ENCODE measurements at regions not wholly inside any gene's neighbourhood (a gene's known extent, or its start where the extent isn't known, plus 50 kb on each side); places are given as distances from the start of the nearest gene placed in this dataset.

DNA sequence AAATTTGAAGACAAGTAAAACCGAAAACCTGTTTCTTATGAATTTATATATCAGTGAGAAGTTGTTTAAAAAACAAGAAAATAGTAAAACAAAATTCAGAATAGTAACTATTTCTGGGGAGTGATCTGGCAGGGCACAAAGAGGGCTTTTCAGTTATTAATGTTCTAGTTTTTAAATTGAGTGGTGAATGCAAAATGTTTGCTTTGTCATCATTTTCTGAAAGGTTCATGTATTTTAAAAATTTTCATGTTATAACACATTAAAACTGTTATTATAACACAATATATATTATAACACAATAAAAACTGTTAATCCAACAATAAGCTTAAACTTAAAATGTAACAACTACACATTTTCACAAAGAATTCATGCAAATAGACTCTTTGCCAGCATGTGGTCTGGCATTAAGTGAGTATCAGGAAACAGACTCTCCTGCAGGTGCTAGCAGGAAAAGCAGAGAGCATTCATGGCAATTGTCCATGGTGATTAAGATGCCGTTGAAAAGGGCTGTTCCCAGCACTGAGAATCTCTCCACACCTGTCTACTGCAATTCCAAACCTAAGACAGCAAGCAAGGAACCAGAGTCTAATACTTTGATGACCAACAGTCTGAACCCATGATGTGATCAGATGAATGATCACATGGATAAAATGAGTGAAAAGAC lies 204.9 kb downstream of the TBX15 start:
- no peaks in the 10 kb centered on the region for H3K36me3 ChIP-seq (replicated peaks in 1 of 2; ENCODE audit: control insufficient read depth in 1 of 2, insufficient read depth in 2 of 2, low read length in 1 of 2)
- ChIA-PET CTCF (no interaction called here), POLR2A (no interaction called here)
- no peaks in the 10 kb centered on the region for H3K4me1 ChIP-seq (ENCODE audit: control insufficient read depth in 1 of 2, insufficient read depth in 2 of 2, low read depth in 1 of 2, low read length in 1 of 2)
- no peaks in the 10 kb centered on the region for H3F3A ChIP-seq (replicated peaks; ENCODE audit: insufficient read depth)
- no peaks in the 10 kb centered on the region for H4K20me1 ChIP-seq (ENCODE audit: insufficient read depth)
- no peaks in the 10 kb centered on the region for H3K79me2 ChIP-seq (ENCODE audit: insufficient read depth)
- no peak for DNase-seq
- no peaks in the 10 kb centered on the region for H3K27me3 ChIP-seq (ENCODE audit: insufficient read depth)
- H3K9me2 ChIP-seq, result no peaks in the 10 kb centered on the region
- no peak overlapping the region for H3K9ac ChIP-seq
- no peak overlapping the region for H3K4me2 ChIP-seq
- no peak overlapping the region for H3K4me3 ChIP-seq (ENCODE audit: low read depth in 2 of 2, low read length in 1 of 2)
- WGBS (ENCODE audit: low lambda C conversion rate), result 5% methylated on average over 2 of the region's 2 CpGs
- H2AFZ ChIP-seq (ENCODE audit: low read depth), result no peak overlapping the region
- H3K27ac ChIP-seq (ENCODE audit: low read depth in 2 of 2, low read length in 1 of 2), result no peak overlapping the region
- no peak for TF ChIP-seq NRF1 (IDR thresholded peaks at IDR 0.05; ENCODE audit: low read depth, low read length)
- TF ChIP-seq GATA2 (CRISPR knock-in tag; IDR thresholded peaks at IDR 0.05), result no peak
- TF ChIP-seq TCF12 (IDR thresholded peaks at IDR 0.05), result no peak
- no peak for TF ChIP-seq FOXM1 (IDR thresholded peaks at IDR 0.05; ENCODE audit: low read depth)
- TF ChIP-seq FOXJ3 (CRISPR knock-in tag; IDR thresholded peaks at IDR 0.05), result no peak
- no peaks in the 10 kb centered on the region for H3K9me3 ChIP-seq

DNA sequence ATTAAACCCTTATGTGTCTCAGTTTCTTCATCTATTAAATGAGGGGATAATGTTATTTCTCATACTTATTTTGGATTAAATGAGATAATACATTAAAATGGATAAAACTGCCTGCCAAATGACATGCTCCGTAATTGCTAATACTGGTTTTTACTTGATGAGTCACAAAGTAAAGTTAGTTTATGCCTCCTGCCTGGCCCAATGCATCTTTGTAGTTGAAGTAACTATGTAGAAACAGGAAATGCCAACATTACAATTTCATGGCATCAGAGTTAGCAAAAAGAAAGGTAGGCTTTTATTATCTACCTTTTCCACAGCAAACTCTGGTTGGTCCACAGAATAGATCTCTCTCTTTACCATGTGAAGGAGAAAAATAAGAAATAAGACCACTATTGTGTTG lies 214.5 kb downstream of the TBX15 start:
- Histone ChIP-seq H3K27ac (ENCODE audit: low read depth in 2 of 2, low read length in 1 of 2) (no peak overlapping the region), H3K9ac (no peak overlapping the region), H3K27me3 (ENCODE audit: insufficient read depth) (no peaks in the 10 kb centered on the region), H3K4me2 (no peak overlapping the region), H3F3A (replicated peaks; ENCODE audit: insufficient read depth) (no peaks in the 10 kb centered on the region), H3K4me3 (ENCODE audit: low read depth in 2 of 2, low read length in 1 of 2) (no peak overlapping the region), H3K79me2 (ENCODE audit: insufficient read depth) (no peaks in the 10 kb centered on the region), H2AFZ (ENCODE audit: low read depth) (no peak overlapping the region), H3K9me2 (no peaks in the 10 kb centered on the region), H3K9me3 (no peaks in the 10 kb centered on the region), H4K20me1 (ENCODE audit: insufficient read depth) (no peaks in the 10 kb centered on the region), H3K4me1 (ENCODE audit: control insufficient read depth in 1 of 2, insufficient read depth in 2 of 2, low read depth in 1 of 2, low read length in 1 of 2) (no peaks in the 10 kb centered on the region), H3K36me3 (replicated peaks in 1 of 2; ENCODE audit: control insufficient read depth in 1 of 2, insufficient read depth in 2 of 2, low read length in 1 of 2) (no peaks in the 10 kb centered on the region)
- ChIA-PET POLR2A (no interaction called here), CTCF (no interaction called here)
- WGBS (ENCODE audit: low lambda C conversion rate), result 0% methylated on average over 1 of the region's 1 CpG
- no peak for DNase-seq
- TF ChIP-seq RAD21 (IDR thresholded peaks at IDR 0.05; ENCODE audit: low read length) (no peak), EZH2phosphoT487 (IDR thresholded peaks at IDR 0.05; ENCODE audit: borderline replicate concordance, low read depth) (no peak), CHD2 (IDR thresholded peaks at IDR 0.05; ENCODE audit: low read length, partially characterized antibody) (no peak), TEAD4 (IDR thresholded peaks at IDR 0.05; ENCODE audit: borderline replicate concordance, insufficient read depth) (no peak), NFIC (IDR thresholded peaks at IDR 0.05; ENCODE audit: borderline replicate concordance) (no peak), POLR2AphosphoS5 (IDR thresholded peaks at IDR 0.05; ENCODE audit: low read depth, low read length) (no peak), TCF12 (IDR thresholded peaks at IDR 0.05) (no peak), YY1 (IDR thresholded peaks at IDR 0.05; ENCODE audit: low read depth) (no peak), RCOR1 (IDR thresholded peaks at IDR 0.05; ENCODE audit: low read length) (no peak), RFX5 (IDR thresholded peaks at IDR 0.05; ENCODE audit: low read length) (no peak)
- TF ChIP-seq, protein P1, sequence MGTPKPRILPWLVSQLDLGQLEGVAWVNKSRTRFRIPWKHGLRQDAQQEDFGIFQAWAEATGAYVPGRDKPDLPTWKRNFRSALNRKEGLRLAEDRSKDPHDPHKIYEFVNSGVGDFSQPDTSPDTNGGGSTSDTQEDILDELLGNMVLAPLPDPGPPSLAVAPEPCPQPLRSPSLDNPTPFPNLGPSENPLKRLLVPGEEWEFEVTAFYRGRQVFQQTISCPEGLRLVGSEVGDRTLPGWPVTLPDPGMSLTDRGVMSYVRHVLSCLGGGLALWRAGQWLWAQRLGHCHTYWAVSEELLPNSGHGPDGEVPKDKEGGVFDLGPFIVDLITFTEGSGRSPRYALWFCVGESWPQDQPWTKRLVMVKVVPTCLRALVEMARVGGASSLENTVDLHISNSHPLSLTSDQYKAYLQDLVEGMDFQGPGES (IDR thresholded peaks at IDR 0.05; ENCODE audit: low read depth, low read length), result no peak
- TF ChIP-seq, protein P2, sequence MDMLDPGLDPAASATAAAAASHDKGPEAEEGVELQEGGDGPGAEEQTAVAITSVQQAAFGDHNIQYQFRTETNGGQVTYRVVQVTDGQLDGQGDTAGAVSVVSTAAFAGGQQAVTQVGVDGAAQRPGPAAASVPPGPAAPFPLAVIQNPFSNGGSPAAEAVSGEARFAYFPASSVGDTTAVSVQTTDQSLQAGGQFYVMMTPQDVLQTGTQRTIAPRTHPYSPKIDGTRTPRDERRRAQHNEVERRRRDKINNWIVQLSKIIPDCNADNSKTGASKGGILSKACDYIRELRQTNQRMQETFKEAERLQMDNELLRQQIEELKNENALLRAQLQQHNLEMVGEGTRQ (IDR thresholded peaks at IDR 0.05; ENCODE audit: borderline replicate concordance, low read depth, low read length), result no peak
- TF ChIP-seq, protein P3, sequence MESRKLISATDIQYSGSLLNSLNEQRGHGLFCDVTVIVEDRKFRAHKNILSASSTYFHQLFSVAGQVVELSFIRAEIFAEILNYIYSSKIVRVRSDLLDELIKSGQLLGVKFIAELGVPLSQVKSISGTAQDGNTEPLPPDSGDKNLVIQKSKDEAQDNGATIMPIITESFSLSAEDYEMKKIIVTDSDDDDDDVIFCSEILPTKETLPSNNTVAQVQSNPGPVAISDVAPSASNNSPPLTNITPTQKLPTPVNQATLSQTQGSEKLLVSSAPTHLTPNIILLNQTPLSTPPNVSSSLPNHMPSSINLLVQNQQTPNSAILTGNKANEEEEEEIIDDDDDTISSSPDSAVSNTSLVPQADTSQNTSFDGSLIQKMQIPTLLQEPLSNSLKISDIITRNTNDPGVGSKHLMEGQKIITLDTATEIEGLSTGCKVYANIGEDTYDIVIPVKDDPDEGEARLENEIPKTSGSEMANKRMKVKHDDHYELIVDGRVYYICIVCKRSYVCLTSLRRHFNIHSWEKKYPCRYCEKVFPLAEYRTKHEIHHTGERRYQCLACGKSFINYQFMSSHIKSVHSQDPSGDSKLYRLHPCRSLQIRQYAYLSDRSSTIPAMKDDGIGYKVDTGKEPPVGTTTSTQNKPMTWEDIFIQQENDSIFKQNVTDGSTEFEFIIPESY (IDR thresholded peaks at IDR 0.05; ENCODE audit: borderline replicate concordance, low read depth), result no peak
- TF ChIP-seq, protein P4, sequence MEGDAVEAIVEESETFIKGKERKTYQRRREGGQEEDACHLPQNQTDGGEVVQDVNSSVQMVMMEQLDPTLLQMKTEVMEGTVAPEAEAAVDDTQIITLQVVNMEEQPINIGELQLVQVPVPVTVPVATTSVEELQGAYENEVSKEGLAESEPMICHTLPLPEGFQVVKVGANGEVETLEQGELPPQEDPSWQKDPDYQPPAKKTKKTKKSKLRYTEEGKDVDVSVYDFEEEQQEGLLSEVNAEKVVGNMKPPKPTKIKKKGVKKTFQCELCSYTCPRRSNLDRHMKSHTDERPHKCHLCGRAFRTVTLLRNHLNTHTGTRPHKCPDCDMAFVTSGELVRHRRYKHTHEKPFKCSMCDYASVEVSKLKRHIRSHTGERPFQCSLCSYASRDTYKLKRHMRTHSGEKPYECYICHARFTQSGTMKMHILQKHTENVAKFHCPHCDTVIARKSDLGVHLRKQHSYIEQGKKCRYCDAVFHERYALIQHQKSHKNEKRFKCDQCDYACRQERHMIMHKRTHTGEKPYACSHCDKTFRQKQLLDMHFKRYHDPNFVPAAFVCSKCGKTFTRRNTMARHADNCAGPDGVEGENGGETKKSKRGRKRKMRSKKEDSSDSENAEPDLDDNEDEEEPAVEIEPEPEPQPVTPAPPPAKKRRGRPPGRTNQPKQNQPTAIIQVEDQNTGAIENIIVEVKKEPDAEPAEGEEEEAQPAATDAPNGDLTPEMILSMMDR (IDR thresholded peaks at IDR 0.05), result no peak
- TF ChIP-seq, protein P5, sequence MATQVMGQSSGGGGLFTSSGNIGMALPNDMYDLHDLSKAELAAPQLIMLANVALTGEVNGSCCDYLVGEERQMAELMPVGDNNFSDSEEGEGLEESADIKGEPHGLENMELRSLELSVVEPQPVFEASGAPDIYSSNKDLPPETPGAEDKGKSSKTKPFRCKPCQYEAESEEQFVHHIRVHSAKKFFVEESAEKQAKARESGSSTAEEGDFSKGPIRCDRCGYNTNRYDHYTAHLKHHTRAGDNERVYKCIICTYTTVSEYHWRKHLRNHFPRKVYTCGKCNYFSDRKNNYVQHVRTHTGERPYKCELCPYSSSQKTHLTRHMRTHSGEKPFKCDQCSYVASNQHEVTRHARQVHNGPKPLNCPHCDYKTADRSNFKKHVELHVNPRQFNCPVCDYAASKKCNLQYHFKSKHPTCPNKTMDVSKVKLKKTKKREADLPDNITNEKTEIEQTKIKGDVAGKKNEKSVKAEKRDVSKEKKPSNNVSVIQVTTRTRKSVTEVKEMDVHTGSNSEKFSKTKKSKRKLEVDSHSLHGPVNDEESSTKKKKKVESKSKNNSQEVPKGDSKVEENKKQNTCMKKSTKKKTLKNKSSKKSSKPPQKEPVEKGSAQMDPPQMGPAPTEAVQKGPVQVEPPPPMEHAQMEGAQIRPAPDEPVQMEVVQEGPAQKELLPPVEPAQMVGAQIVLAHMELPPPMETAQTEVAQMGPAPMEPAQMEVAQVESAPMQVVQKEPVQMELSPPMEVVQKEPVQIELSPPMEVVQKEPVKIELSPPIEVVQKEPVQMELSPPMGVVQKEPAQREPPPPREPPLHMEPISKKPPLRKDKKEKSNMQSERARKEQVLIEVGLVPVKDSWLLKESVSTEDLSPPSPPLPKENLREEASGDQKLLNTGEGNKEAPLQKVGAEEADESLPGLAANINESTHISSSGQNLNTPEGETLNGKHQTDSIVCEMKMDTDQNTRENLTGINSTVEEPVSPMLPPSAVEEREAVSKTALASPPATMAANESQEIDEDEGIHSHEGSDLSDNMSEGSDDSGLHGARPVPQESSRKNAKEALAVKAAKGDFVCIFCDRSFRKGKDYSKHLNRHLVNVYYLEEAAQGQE (IDR thresholded peaks at IDR 0.05; ENCODE audit: low read depth, low read length), result no peak

All from SK-N-SH (cell line).